Stomach (tissue), 8 donors: ENCODE measurements at regions not wholly inside any gene's neighbourhood (a gene's known extent, or its start where the extent isn't known, plus 50 kb on each side); places are given as distances from the start of the nearest gene placed in this dataset.

Experiments used
- DNase-seq, 2 donors: peaks; one replicate each; pipeline versions ENCODE4 v3.0.0 to v3.0.0-alpha.2; 2013 to 2019
- H3K27ac ChIP-seq, 5 donors: fragments of 200-600 bp in 4 of 5; sonication (generic) in 4 of 5; one replicate each; pipeline ENCODE4 v1.5.1; 2013 to 2019; ENCODE audit warnings: mild to moderate bottlenecking in 1 of 5, moderate library complexity in 1 of 5
- H3K27me3 ChIP-seq, 3 donors: fragments of 200-600 bp; sonication (generic); one replicate each; pipeline ENCODE4 v1.5.1; 2017 to 2019; ENCODE audit warnings: mixed run types in 1 of 3
- H3K36me3 ChIP-seq, 4 donors: fragments of 200-600 bp; sonication (generic); 1 replicate in 3 of 4; 2 replicates in 1 of 4; pipeline ENCODE4 v1.5.1; 2016 to 2019
- H3K4me1 ChIP-seq, 4 donors: fragments of 200-600 bp; sonication (generic); one replicate each; pipeline ENCODE4 v1.5.1; 2016 to 2019
- H3K4me3 ChIP-seq, 4 donors: fragments of 200-600 bp; sonication (generic) in 3 of 4; one replicate each; pipeline ENCODE4 v1.5.1; 2016 to 2019; ENCODE audit warnings: mild to moderate bottlenecking in 1 of 4
- H3K9me3 ChIP-seq, 4 donors: fragments of 200-600 bp; sonication (generic); one replicate each; pipeline ENCODE4 v1.5.1; 2016 to 2019
- CTCF ChIP-seq, 7 experiments: fragments of 450-650 bp in 4 of 7; fragments of 200-600 bp in 3 of 7; sonication (generic) in 3 of 7; IDR thresholded peaks; one replicate each; pipeline ENCODE4 v1.5.1; 2016 to 2019; ENCODE audit warnings: antibody characterized with exemption in 7 of 7, control low read depth in 2 of 7, mild to moderate bottlenecking in 1 of 7
- EP300 ChIP-seq: sonication (generic); formaldehyde crosslinking; IDR thresholded peaks from one replicate; pipeline ENCODE4 v1.6.1; 2017; ENCODE audit warnings: antibody characterized with exemption
- POLR2A ChIP-seq, 4 donors: fragments of 450-650 bp; IDR thresholded peaks; one replicate each; pipeline ENCODE4 v1.6.1; 2016; ENCODE audit warnings: antibody characterized with exemption in 4 of 4, control low read depth in 2 of 4, mild to moderate bottlenecking in 1 of 4, moderate library complexity in 1 of 4
- POLR2AphosphoS5 ChIP-seq, 3 donors: sonication (generic); formaldehyde crosslinking; IDR thresholded peaks; one replicate each; pipeline ENCODE4 v1.6.1; 2016; ENCODE audit warnings: antibody characterized with exemption in 3 of 3
- WGBS, 5 donors: extraction: QIAGEN DNeasy Blood & Tissue Kit in 3 of 5; methylation state at CpG; one replicate each; pipeline versions ENCODE4 v1.1.5 to v1.1.7; 2013 to 2018; 5-methylcytosine and 5-hydroxymethylcytosine counted together
- intact Hi-C: fragments of 100-400 bp; cut with DNase I; formaldehyde crosslinking; loops from one replicate; pipeline ENCODE4 v1.15.1; 2023; ENCODE audit warnings: low total_unique reads
- donor health status: healthy with polysubstance abuse.
- donor health status: Bipolar disorder and iron deficiency.
- donor health status: healthy.

GRCh38 chr9:16033921-16034691 is 481.3 kb downstream of the CCDC171 start:
- peaks cover 0 to 6% (median 2%) of the 10 kb centered on the region in 4 donors for H3K9me3 ChIP-seq
- TF ChIP-seq POLR2A (IDR thresholded peaks at IDR 0.05) (no peak), POLR2AphosphoS5 (IDR thresholded peaks at IDR 0.05) (no peak)
- no peaks in the 10 kb centered on the region for H3K36me3 ChIP-seq
- H3K27ac ChIP-seq, result no peak overlapping the region
- no peak for DNase-seq
- WGBS, 5 donors, result 79 to 89% (median 88%) methylated on average over 10 of the region's 10 CpGs
- intact Hi-C loops, result no loop called here
- no peaks in the 10 kb centered on the region for H3K27me3 ChIP-seq
- H3K4me3 ChIP-seq, result no peak overlapping the region
- peaks cover 0 to 3% (median 0%) of the 10 kb centered on the region in 4 donors for H3K4me1 ChIP-seq

GRCh38 chr9:16039218-16039987 is 486.6 kb downstream of the CCDC171 start:
- peak in 1 of 2 donors; percentile 75 for DNase-seq
- 39 to 51% (median 48%) methylated on average over 11 of the region's 11 CpGs for WGBS, 5 donors
- no peak overlapping the region for H3K27ac ChIP-seq
- intact Hi-C loops, result no loop called here
- no peak overlapping the region for H3K4me3 ChIP-seq
- no peaks in the 10 kb centered on the region for H3K36me3 ChIP-seq
- H3K4me1 ChIP-seq, result peaks cover 0 to 11% (median 4%) of the 10 kb centered on the region in 4 donors
- no peaks in the 10 kb centered on the region for H3K27me3 ChIP-seq
- no peak for TF ChIP-seq CTCF (IDR thresholded peaks at IDR 0.05)
- TF ChIP-seq POLR2A (IDR thresholded peaks at IDR 0.05), result no peak
- TF ChIP-seq POLR2AphosphoS5 (IDR thresholded peaks at IDR 0.05), result no peak
- TF ChIP-seq EP300, result no peak
- no peaks in the 10 kb centered on the region for H3K9me3 ChIP-seq

- Histone ChIP-seq H3K9me3 (no peaks in the 10 kb centered on the region), H3K27me3 (no peaks in the 10 kb centered on the region), H3K4me3 (no peak overlapping the region), H3K36me3 (no peaks in the 10 kb centered on the region), H3K4me1 (peaks cover 0 to 13% (median 4%) of the 10 kb centered on the region in 4 donors), H3K27ac (no peak overlapping the region)
- WGBS, 5 donors, result 30 to 49% (median 44%) methylated on average over 10 of the region's 10 CpGs
- DNase-seq, result peak in 1 of 2 donors; percentile 49
- intact Hi-C loops, result no loop called here
- TF ChIP-seq CTCF (IDR thresholded peaks at IDR 0.05) (no peak), EP300 (no peak), POLR2A (IDR thresholded peaks at IDR 0.05) (no peak), POLR2AphosphoS5 (IDR thresholded peaks at IDR 0.05) (no peak)
Observed at GRCh38 chr9:16039988-16040761, 487.3 kb downstream of the CCDC171 start.

GRCh38 chr9:16043756-16044578 is 491.1 kb downstream of the CCDC171 start:
- Histone ChIP-seq H3K27me3 (no peaks in the 10 kb centered on the region), H3K36me3 (no peaks in the 10 kb centered on the region), H3K27ac (no peak overlapping the region), H3K4me3 (no peak overlapping the region), H3K9me3 (no peaks in the 10 kb centered on the region), H3K4me1 (peaks cover 0 to 12% (median 4%) of the 10 kb centered on the region in 4 donors)
- TF ChIP-seq POLR2A (IDR thresholded peaks at IDR 0.05), result no peak
- no peak for TF ChIP-seq CTCF (IDR thresholded peaks at IDR 0.05)
- WGBS, 5 donors, result 58 to 69% (median 65%) methylated on average over 5 of the region's 5 CpGs
- peak in 1 of 2 donors; percentile 39 for DNase-seq
- intact Hi-C loops, result no loop called here
